ENCODE measurements at regions not wholly inside any gene's neighbourhood (a gene's known extent, or its start where the extent isn't known, plus 50 kb on each side); places are given as distances from the start of the nearest gene placed in this dataset.
"Not testable (repeated sequence)": the region's sequence is repeated elsewhere in the genome, so short reads cannot be mapped to it uniquely, and the experiment has no call there.

DNA sequence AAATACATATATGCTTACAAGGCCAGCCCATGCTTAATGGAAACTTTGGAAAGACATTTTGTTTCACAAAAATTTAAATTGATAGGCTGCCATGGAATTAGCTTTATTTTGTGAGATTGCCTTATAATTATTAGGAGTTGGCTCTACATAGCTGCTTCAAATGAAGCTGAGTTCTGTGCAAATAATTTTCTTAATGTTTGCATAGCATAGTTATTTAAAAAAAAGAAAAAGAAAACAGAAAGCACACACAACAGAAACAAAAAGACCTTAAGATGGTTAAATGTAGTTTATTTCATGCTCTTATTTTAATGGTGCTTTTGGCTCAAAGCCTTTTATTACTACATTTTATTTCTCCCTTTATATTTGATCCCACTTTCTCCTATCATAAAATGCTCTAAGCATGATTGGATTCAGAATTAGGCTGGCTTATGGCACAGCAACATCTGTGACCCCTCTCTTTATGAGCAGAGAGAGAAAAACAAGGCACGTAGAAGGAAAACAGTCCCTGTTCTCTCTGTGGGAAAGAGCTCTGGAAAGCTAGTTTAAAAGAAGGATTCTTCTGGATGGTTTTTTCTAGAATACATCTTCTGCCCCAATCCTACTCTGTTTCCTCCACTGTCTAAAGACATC is 530.5 kb downstream of the NTRK2 start:
- DNase-seq, result no peak

DNA sequence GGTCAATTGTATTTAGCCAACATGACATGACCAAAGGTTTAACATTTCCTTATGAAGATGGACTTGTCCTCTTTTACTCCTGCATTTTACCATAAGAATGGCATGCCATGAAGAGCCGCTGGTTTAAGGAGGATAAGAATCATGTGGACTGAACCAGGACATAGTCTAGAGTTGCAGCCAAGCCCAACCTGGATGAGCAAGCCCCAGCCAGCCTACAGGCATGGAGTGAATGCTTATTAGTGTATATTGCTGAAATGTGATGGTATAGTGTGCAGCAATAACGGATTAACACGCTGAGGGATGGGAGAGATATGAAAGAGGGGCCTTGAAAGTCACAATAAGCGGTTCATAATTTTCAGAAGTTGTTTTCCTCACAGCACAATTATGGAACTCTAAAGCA is 523.2 kb downstream of the NTRK2 start:
- DNase-seq, result no peak

DNA sequence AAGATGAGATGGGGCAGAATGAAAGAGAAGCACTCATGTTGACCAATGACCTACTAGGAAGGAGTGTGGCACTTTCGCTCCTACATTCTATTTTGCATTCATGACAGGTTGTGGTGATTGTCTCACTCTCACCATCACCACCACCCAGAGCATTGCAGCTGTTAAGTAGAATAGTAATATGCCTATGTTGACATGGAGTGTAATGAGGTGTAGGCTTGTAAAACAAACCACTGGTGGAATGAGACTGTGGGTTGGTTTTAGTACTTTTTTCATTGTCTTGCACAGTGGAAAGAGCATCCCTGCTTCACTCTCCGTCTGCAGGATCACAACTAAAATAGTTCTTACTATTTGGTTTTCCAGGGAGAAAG is 516.7 kb downstream of the NTRK2 start:
- DNase-seq, result no peak

DNA sequence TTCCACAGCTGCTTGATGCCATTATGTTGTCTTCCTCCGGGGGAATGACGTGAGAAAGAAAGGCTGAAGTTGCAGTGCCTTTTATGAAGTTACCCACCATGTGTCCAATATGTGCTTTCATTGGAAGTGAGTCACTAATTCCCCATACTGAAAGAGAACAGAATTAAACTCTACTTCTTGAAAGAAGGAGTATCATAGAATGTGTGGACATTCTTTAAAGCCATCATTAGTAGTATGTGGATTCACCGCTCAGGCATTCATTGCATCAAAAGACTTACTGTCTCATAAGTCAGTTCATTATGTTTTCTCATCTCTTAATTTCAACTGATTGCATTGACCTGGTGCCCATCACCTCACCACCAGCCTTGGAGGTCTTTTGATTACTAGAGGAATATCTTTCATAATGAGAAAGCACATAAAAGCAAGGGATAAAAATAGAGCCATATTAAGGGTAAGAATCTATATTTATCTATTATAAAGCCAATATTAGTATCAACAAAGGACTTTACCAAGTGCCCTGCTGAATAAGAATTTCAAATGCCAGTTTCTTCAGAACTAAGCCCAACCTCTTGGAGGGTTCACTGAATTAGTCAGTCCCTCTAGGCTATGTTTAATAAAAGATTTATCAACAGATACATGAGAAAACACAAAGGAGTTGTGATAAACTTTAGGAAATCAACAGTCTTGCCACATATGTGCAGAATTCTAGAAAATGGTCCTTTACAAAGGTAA is 516.1 kb downstream of the NTRK2 start:
- DNase-seq, result no peak

DNA sequence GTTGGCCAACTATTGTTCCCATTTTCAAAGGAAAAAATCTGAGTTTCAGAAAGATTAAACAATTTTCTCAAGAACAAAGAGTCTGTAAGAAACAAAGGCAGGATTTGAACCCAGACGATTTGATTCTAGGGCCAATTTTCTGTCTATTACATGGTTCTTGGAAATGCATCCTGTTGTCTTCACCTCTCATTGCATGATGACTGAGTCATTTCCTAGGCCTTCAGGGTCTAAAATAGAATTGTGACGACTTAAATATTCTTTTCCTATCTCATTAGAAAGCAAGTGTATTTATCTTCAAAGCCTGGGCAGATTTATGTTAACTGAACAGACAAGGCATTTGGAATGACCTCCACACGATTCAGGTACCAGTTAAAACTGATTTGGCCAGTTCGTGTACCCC is 512.9 kb downstream of the NTRK2 start:
- no peak for DNase-seq

DNA sequence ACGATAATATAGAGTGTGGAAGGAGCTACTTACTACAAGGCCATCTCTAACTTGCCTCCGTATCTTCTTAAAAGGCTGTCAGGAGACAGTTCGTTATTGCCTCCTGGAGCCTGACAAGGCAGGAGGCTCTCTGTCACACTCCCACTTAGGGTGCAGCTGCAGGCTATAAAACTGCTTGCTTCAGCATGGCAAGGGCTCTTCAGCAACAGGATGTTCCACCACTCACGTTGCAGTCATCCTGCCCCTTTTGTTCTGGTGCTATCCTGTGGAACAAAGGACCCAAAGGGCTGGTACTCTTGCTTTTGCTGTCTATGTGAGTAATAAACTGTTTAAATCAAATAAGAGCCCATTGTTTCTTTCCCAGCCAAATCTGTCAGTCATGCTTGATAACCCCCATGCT is 508.9 kb downstream of the NTRK2 start:
- DNase-seq, result no peak

DNA sequence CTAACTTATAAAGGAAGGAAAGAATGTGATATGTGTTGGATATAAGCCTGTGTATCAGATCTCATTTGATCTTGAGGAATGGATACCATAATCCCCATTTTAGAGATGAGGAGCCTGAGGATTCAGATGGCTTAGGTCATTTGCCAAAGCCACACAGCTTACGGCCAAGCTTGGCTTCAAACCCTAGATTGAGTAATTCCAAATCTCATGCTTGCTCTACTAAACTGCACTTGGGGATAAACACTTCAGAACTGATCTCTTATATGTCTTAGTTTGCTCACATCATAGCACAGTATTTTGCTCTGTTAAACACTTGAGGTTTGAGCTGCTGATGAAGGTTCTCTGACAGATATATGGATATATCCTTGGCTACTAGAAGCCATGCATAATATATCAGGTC is 504.4 kb downstream of the NTRK2 start:
- no peak for DNase-seq

DNA sequence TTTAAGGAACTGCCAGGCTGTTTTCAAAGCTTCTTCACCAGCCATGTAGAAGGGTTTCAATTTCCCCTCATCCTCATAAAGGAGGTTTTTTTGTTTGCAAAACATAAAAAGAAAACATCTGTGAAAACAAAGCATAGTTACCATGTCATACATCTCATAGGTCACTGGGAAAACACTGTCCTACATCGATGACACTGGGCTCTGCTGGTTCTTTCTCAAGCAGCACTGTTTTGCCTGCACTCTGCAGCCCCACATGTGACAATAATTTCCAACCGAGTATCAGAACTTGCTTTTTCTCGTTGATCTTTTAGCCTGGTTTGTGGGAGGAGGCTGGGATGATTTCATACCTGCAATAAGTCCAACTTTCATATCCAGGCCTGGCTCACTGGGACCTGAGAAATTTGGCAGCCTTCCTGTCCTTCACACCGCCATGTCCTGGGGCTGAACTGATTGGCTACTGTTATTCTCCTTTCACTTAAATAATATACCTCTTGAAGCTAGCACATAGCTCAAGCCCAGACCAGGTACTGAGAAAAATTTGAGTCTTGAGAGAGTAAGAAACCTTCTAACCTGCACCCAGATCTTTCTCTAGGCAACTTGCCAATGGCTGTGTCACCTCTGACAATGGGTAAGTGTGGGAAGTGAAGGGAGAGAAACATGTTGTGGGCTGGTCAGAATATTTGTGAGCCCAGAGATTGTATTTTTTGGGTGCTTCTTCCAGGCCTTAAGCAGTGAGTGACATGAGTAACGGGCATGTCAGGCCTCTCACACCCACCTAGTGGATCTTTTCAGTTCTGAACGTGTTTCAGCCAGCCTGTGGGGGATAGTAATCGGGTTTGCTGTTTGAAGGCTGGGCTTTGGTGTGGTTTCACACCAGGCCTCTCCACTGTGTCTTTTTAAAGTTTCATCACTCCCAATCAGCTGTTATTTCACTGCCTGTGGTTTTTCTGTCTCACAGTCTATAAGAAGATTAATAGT is 502.8 kb downstream of the NTRK2 start:
- no peak for DNase-seq

DNA sequence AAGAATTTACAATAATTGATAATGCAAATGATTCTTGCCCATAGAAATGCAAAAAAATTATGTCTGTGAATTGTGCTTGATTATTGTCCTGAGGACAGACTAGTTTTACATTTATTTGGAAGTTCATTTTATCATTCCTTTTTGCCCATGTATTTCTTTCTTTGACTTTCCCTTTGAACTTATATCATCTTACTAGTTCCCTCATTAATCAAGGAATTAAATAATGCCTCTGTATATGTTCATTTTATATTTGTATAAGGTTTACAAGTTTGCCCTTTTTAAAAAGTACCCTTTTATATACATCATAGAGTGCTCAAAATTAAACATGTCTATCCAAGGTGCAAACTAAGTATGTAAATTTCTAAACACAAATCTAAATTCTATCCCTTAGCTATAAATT is 501.6 kb downstream of the NTRK2 start:
- DNase-seq, result no peak

DNA sequence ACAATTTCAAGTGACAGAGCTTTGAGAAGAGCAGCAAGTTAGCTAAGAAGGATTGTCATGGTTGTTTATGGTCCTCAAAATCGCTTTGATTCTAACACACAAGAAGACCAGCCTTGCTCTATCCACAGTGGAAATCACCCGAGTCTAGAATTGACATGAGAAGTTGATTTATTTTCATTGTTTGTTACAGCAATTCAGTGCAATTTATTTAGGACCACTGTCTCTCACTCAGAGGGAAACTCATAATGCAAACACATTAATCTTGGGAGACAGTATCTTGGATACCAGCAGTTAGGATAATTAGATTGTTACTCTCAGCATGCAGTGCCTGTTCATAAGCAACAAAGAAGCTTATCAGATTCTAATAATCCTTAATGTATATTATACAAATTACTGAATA is 498.9 kb downstream of the NTRK2 start:
- DNase-seq, result no peak

DNA sequence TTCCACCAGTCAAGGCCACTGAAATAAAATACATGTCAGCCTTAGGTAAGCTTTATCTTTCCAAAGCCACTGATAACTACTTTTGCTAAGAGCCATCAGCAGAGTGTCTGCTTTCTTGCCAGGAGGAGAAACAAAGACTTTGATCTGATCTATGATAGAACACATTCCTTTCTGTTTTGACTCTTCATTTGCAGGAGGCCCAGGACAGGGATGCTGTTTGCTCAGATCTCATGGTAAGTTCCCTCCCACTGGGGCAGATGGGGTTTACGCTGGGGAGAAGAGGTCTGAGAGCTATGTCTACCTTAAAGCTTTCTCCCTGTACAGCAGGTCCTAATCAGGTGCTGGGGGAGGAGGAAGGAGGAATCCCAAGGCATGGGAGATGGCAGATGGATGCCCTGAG is 497.6 kb downstream of the NTRK2 start:
- no peak for DNase-seq

DNA sequence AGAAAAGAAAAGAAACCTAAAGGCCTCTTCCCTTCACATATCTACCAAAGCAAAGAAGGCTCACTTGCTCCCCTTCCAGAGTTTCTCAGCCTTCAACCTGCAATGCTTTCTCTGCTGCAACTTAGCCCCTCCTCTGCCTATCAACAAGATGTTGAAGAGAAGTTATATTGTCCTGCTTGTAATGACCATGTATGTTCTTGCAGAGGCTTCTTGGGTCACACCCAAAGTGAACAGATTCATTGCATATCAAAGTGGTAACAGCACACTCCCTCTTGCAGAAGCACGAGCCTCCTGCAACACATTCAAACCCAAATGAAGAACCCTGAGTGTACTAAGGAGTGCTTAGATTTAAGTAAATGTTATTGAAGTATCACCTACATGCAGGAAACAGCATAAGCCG is 494.3 kb downstream of the NTRK2 start:
- DNase-seq, result no peak

DNA sequence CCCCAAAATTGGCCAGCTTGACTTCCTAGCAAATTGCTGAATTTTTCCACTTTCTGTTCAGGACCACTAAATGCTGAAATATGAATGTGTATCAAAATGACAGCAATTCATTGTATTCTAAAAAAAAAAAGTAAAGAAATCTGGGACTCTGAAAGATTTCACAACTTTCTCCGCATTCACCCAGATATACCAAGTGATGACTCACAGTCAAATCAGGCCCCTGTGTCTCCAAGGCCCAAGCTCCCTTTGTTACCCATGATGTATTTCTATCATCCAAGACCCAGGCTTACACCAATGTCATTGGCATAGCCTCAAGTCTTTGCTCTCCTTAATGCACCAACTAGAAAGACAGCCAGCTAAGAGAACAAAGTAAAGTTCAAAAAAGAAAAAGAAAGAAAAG is 493.9 kb downstream of the NTRK2 start:
- no peak for DNase-seq

DNA sequence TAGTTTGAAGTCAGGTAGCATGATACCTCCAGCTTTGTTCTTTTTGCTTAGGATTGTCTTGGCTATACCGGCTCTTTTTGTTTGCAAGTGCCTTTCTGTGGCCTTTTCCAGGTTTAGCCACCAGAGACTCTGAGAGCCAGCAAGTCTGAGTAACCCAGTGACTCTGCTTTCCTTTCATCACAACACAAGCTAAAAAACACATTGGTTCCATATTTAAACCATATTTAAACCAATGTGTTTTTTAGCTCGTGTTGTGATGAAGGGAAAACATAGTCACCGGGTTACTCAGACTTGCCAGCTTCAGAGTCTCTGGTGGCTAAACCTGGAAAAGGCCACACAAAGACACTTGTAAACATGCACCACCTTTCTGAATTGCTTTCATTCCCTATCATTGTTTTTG is 493.3 kb downstream of the NTRK2 start:
- DNase-seq, result no peak

DNA sequence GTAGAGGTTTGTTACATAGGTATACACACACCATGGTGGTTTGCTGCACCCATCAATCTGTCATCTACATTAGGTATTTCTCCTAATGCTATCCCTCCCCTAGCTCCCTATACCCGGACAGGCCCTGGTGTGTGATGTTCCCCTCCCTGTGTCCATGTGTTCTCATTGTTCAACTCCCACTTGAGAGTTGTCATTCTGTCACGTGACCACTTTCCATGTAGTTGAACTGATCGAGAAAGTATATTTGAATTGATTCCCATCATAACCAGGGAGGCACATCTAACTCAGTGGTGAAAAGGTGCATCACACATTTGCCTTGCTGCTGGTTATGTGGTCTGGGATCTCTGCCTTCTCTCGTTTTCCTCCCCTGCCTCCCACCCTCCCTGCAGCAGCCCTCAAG is 491.4 kb downstream of the NTRK2 start:
- not testable (repeated sequence) for DNase-seq

DNA sequence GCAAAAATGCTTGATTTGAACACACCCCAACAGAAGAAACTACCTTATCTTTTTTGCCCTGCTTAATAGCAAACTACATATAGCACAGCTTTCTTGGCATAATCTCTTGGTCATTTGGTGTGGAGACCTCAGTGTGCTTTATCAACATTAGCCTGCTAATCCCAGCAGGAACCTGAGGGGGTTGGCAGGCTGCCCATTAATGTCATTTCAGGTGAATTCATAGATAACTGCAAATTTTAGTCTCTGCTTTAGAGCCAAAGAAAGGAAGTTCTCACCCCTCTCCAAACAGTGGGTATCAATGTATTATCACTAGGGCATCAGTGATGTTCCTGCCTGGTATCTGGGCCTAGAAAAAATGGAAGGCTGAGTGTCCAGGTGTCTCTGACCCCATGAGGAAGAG is 489.0 kb downstream of the NTRK2 start:
- no peak for DNase-seq

DNA sequence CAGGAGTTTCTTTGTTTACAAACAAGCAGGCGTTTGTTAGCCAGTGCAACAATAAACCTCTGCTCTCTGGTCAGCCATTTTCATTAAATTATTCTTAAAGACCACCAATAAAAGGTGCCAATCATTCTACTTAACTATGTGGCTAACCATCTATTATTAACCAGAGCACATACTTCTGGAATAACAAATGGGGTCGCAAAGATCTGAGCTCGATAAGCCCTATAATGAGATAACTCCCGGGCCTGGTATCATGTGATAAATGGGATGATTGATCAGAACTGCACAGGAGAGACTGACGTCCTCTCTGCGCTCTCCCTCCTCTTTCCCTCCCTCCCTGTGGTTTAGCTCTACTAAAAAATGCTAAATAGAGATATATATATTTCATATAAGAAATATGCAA is 488.2 kb downstream of the NTRK2 start:
- DNase-seq, result no peak

DNA sequence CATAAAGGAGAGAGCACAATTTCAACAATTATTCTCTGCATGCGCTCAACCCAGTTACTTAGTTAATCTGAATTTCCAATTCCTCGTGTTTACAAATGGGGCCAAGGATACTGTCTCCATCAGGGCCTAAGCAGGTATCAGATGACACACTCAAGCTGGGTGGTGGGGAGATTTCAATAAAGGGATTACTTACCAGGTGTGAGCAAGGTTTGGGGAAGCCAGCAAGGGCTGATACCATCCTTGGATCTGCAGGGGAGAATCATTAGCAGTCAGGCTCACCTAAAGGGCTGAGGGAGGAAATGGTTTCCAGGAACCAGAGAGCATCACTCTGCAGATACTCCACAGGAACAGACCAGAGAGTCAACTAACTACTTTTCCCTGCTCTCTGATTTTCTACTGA is 487.1 kb downstream of the NTRK2 start:
- no peak for DNase-seq

DNA sequence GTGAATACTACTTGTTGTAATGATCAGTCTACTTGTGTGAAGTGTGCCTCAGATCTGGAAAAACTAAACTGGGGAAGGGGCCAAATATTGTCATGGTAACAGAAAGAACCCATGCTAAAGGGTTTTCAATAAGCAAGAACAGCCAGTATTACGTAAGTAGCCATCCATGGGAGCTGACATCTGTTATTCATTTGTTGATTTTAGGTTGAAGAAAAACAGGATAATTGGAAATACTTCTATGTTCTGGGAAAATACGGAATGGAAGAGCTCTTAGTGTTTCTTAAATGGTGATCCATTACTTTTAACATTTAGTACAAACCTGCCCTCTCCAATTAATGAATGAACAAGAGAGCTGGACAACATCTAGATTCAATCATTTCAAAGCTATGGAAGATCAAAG is 485.8 kb downstream of the NTRK2 start:
- no peak for DNase-seq

DNA sequence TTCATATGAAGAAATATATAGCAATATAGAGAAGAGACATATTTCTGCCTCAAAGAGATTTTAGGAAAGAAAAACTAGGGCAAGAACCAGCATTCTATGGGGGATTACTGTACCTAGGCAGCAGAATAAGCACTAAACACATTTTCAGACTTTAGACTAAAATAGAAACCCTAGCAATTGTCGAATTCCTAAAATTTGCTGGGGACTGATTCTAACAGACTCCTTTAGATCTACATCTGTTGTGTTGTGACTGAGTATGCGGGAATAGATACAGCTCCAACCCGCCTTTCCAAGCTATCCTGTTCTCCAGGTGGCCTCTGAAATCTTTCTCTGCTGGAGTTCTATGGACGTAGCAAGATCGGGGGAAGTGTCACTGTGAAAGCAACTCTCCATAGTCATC is 482.2 kb downstream of the NTRK2 start:
- no peak for DNase-seq

DNA sequence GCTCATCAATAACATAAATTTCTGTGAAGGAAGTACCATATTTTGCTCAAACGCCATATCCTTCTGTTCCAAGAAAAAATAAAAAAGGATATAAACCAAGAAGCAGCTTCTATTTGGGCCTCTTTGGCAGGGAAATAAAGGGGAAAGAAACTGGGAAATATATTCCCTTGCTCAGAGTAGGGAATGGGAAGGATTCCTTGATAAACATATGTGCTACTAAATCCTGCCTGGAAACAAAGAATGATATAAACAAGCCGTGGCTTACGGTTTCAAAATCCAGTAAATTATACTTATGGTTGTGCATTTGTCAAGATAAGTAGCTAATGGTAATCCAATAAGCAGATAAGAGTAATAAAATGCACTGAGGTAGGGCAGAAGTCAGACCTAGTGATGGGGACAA is 481.6 kb downstream of the NTRK2 start:
- no peak for DNase-seq

DNA sequence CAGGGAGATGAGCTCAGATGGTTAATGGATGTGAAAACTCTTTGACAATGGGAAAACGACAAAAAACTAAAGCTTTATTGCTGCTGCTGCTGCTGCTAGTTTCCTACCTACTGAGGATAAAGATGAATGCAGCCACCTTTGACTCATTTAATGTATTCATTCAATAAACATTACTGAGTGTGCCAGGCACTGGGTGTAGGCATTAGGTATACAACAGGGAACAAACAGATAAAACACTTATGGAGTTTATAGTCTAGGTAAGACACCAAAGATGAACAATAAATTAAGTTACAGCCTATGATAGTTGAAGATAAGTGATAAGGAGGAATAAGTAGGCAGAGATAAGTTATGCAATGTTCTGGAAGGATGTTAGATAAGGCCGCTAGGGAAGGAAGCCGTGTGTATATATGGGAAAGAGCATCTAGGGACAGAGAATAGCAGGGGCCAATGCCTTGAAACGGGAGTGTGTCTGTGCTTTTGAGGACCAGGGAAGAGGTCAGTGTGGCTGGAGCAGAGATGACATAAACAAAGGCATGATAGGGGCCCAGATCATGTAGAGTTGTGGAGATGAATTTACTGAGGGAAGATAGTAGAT is 477.6 kb downstream of the NTRK2 start:
- no peak for DNase-seq

DNA sequence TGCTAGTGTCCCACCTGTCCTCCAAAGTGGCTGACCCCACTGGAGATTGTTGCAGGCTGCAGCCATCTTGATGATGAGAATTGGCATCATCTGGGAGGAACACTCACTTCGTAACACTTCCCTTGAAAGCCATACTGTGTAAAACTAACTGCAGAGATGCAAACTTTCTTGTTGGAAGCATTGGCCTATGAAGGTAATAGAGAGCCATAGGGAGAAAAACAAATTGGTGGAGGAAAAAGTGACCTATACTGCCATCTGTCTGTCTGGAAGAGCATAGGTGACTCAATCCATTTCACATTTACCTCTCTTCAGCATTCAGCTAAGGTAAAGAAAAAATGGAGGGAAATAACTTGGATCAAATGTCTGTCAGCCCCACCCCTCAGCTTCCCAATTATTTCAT is 473.4 kb downstream of the NTRK2 start:
- DNase-seq, result no peak

DNA sequence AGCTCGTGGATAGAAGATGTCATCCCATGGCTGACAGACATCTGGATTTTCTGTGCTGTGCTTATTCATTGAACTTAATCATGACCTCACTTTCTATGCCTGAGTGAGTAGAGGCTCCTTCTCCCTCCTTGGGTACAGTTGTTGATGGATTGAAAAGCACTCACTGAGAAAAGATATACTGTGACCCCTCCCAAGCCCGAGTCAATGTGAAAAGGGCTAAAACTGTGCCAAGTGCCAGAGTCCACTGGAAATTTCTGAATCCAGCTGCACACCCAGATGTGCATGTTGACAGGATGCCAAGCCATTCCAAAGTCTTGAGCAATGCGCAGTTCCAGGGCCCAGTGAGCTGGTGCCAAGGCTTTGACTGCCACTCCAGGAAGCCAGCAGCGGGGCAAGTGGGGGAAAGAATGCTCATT is 473.0 kb downstream of the NTRK2 start:
- DNase-seq, result no peak
